Vagina (tissue), 2 donors: ENCODE measurements at regions not wholly inside any gene's neighbourhood (a gene's known extent, or its start where the extent isn't known, plus 50 kb on each side); places are given as distances from the start of the nearest gene placed in this dataset.

Source experiments
- POLR2AphosphoS5 ChIP-seq, 2 donors: sonication (generic); formaldehyde crosslinking; IDR thresholded peaks; one replicate each; pipeline ENCODE4 v1.9.0; 2017; ENCODE audit warnings: antibody characterized with exemption in 2 of 2, mild to moderate bottlenecking in 2 of 2, low read depth in 1 of 2; ENCODE audit not compliant: insufficient read depth in 1 of 2
- TF ChIP-seq, protein P1 (sequence below), 3 experiments: fragments of 450-650 bp in 2 of 3; fragments of 200-600 bp in 1 of 3; sonication (generic) in 1 of 3; IDR thresholded peaks; one replicate each; pipeline ENCODE4 v1.5.1; 2017 to 2019; ENCODE audit warnings: antibody characterized with exemption in 3 of 3, mild to moderate bottlenecking in 2 of 3, moderate library complexity in 2 of 3

DNA sequence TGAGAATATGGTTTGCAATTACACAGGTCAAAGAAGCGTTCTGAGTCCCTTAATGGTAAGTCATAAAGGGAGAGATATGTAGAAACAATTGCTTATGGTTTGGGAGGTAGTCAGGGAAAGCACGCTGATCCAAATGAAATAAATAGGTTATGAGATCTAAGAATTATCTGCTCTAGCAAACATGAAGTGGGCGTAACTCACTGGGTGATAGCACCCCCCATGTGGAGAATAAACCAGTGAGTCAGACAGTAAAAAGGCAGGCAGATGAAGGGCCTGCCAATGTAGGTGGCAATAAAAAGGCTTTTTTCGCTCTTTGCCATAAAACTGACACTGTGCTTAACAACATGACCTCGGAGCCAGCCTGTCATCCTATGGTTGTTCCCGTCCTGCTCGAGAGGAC, 306.9 kb downstream of the GLRX3 start:
- TF ChIP-seq, protein P1, sequence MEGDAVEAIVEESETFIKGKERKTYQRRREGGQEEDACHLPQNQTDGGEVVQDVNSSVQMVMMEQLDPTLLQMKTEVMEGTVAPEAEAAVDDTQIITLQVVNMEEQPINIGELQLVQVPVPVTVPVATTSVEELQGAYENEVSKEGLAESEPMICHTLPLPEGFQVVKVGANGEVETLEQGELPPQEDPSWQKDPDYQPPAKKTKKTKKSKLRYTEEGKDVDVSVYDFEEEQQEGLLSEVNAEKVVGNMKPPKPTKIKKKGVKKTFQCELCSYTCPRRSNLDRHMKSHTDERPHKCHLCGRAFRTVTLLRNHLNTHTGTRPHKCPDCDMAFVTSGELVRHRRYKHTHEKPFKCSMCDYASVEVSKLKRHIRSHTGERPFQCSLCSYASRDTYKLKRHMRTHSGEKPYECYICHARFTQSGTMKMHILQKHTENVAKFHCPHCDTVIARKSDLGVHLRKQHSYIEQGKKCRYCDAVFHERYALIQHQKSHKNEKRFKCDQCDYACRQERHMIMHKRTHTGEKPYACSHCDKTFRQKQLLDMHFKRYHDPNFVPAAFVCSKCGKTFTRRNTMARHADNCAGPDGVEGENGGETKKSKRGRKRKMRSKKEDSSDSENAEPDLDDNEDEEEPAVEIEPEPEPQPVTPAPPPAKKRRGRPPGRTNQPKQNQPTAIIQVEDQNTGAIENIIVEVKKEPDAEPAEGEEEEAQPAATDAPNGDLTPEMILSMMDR (IDR thresholded peaks at IDR 0.05): no peak
- no peak for TF ChIP-seq POLR2AphosphoS5 (IDR thresholded peaks at IDR 0.05; ENCODE audit: insufficient read depth in 1 of 2, low read depth in 1 of 2)
